Uterus (tissue), 2 donors: ENCODE measurements at regions not wholly inside any gene's neighbourhood (a gene's known extent, or its start where the extent isn't known, plus 50 kb on each side); places are given as distances from the start of the nearest gene placed in this dataset.

ENCODE experiments used
- CTCF ChIP-seq, 4 experiments: fragments of 200-600 bp in 2 of 4; fragments of 450-650 bp in 2 of 4; sonication (generic) in 2 of 4; IDR thresholded peaks; one replicate each; pipeline ENCODE4 v1.5.1; 2016 to 2019; ENCODE audit warnings: antibody characterized with exemption in 4 of 4, mild to moderate bottlenecking in 2 of 4, moderate library complexity in 1 of 4
- POLR2A ChIP-seq, 2 donors: fragments of 450-650 bp; IDR thresholded peaks; one replicate each; pipeline ENCODE4 v1.6.1; 2016; ENCODE audit warnings: antibody characterized with exemption in 2 of 2, mild to moderate bottlenecking in 1 of 2, moderate library complexity in 1 of 2

- TF ChIP-seq CTCF (IDR thresholded peaks at IDR 0.05) (no peak), POLR2A (IDR thresholded peaks at IDR 0.05) (no peak)
Observed at GRCh38 chr4:128366212-128366611, 78.6 kb upstream of the PGRMC2 start.
